NCI-H524 treated with DMSO at 0.1 percent for 48 hours (cell line): ENCODE measurements at regions not wholly inside any gene's neighbourhood (a gene's known extent, or its start where the extent isn't known, plus 50 kb on each side); places are given as distances from the start of the nearest gene placed in this dataset.
"Not testable (repeated sequence)": the region's sequence is repeated elsewhere in the genome, so short reads cannot be mapped to it uniquely, and the experiment has no call there.

ENCODE experiments used
- DNase-seq: peaks from one replicate; lab custom pipeline; 2025; lab: John Stamatoyannopoulos, UW

DNA sequence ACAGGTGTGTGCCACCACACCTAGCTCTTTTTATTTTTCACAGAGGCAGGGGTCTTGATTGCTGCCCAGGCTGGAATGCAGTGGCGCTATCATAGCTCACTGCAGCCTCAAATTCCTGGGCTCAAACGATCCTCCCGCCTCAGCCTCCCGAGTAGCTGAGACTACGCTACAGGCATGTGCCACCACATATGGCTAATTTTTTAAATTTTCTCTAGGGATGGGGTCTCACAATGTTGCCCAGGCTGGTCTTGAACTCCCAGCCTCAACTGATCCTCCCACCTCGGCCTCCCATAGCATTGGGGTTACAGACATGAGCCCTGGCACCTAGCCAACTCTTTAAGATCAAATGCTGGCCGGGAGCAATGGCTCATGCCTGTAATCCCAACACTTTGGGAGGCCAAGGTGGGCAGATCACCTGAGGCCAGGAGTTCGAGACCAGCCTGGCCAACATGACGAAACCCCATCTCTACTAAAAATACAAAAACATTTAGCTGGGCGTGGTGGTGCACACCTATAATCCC lies 50.6 kb upstream of the MYL10 start:
- DNase-seq, result not testable (repeated sequence)

DNA sequence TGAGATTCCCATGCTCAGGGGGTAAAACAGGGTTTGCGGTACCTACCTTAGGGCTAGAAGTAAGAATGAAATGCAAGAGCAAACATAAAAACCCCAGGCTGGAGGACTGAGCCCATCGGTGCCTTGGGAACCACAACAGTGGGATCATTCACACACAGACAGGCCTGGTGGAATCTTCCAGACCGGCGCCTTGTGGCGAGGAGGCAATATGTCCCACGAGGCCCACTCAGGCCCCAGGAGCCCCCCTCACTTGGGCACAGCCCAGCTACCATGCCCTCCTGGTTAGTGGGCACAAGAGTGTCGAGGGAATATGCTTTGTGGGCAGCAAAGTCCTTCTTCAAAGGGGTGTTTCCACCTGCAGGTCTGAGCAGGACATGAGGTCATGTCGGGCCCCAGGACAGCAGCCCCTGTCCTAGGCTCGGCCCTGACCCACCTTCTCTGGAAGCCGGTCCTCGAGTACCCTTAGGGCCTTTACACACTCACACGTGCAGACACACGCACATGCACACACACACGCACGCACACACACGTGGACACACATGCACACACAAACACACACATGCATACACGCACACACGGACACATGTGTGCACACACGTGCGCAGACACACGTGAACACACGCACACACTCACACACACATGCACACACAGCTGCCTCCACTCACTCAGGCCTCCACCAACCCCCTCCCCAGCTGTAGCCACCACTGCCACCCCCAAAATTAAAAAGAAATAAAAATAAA lies 51.5 kb upstream of the MYL10 start:
- DNase-seq, result no peak

DNA sequence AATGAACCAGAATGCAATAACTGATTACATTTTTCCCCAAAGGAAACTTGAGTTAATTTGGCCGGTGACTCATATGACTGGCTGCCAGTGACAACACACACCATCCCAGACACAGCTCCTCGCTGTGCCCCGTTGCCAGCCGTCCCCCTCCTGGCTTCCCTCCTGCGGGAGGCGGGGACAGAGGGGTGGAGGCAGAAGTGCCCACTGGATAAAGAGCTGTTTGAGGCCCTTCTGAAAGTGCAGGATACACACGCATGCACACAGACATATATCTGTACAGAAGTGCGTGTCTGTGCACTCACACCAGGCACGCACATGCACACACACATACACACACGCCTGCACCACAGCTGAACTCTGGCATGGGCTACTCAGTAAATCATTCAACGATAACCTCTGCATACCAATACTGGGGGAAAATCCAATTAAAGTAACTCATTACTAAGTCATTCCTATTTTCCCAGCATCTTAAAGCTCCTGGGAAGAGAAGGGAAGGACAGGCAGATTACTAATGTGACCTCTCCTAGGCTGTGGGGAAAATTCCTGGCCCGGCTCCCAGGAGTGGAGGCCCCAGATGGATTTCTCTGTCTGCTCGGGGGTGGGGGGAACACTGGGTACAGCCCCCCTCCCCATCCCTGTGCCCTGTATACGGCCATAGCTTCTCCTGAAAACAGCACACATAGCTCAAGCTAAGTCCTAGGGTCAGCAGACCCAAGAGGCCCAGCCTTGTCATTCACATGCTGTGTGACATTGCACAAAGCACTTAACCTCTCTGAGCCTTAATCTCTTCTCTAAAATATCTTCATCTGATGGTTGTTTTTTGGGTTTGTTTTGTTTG lies 52.3 kb upstream of the MYL10 start:
- DNase-seq, result no peak

DNA sequence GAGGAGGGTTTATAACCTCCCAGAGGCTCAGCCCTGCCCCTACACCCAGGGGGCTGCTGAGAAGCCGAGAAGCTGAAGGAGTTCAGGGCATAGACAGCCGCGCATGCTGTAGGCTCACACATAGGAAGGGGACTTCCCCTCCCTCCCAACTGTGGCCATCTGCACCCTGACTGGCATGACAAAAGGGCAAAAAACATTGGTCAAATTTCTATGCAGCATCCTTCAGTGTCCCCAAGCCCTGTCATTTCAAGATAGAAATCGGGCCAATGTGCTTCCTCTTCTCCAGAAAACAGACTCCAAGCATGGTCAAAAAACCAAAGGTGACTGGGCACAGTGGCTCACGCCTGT lies 55.9 kb upstream of the MYL10 start:
- no peak for DNase-seq

DNA sequence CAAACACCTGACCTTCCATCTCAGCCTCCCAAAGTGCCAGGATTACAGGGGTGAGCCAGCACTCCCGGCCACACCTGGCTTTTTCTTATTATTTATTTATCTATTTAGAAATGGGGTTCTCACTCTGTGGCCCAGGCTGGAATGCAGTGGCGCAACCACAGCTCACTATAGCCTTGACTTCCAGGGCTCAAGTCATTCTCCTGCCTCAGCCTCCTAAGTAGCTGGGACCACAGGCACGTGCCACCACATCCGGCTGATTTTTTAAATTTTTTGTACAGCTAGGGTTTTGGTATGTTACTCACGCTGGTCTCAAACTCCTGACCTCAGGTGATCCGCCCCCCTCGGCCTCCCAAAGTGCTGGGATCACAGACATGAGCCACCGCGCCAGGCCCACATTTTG lies 56.9 kb upstream of the MYL10 start:
- no peak for DNase-seq

DNA sequence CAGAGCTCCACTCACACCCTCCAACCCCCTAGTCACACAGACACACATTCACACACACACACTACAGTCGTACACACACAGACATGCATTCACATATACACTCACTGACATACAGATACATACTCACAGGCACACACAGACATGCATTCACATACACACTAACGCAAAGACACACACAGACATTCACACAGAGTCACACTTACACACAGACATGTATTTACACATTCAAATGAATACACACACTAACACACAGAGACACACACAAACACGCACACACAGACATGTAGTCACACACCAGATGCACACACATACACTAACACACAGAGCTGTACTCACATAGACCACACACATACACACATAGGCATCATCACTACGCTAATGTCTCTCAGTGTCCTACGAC lies 58.0 kb upstream of the MYL10 start:
- DNase-seq, result no peak

DNA sequence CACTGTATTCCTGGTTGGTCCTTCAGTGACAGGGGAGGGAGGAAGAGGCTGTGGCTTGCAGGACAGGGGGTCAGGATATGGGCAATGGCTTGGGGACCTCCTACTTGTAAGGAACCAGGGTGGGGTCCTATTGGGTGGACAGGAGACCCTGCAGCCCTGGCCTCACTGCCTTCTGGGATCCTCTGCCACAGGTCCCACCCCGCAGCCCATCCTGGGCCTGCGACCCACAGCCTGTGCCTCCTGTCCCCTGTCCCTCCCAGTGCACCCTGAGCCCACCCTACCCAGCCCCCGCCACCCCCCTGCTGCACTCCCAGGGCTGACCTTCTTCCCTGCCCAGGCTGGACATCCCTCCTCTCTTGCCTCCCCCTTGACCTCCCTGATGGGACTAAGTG lies 58.7 kb upstream of the MYL10 start:
- no peak for DNase-seq

DNA sequence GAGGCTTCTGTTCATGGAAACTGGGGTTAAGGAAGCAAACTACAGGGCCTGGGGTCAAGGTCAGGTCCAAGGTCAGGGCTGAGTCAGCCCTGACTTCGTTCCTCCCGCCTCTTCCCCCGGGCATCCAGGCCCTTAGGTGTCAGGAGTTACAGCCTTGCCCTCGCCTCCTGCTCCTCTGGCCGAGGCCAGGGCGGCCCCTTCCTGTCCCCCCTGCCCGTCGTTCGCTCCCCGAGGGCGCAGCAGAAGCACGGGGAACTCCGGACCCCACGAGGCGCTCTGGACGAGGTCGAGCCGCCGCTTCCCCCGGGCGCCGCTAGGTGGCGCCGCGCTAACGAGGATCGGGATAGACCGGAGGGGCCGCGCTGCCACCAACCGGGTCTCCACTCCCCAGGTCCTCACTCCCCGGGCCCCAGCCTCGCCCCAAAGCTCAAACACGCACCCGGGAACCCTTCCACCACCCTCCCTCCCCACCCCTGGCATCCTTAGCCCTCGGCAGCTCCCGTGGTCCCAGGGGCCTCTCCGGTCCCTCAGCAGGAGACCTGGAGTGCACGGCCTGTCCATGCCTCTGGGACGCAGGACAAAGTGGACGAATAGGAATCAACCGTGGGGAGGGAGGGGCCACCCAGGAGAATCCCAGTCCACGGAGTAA lies 59.2 kb upstream of the MYL10 start:
- DNase-seq, result no peak

DNA sequence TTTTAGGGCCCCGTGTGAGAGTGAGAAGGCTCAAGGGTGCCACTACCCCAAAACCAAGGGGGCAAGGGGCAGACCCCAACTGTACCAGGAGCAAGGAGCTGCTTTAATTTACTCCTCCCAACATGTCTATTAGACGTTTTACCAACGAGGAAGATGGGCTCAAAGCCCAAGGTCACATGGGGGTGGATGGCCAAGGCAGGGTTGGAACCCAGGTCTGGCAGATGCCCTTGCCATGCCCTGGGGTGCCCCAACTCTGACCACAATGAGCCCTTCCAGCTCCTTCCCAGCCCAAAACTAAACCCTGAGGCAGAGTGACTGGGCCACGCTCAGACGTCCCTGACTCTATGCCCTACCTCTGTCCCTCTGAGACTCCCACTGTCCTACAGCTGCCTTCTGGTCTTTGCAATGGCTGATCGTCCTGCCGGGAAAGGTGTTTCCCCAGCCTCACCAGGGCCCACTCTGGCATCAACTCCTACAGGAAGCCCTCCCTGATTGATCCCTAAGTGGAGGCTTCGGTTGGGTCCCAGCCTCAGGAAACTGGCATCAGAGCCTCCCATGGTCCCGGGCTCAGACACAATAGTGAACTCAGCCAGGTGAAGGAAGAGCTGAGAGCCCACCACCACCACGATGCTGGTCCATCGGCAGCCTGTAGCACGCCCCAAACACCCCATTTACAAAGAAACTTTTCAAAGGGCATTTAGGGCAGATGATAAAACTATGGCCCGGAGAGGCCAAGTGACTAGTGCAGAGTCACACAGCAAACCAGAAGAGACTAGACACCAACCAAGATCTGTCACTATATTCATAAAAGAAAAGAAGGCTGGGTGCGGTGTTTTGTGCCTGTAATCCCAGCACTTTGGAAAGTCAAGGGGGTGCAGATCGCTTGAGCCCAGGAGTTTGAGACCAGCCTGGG lies 60.2 kb upstream of the MYL10 start:
- no peak for DNase-seq

DNA sequence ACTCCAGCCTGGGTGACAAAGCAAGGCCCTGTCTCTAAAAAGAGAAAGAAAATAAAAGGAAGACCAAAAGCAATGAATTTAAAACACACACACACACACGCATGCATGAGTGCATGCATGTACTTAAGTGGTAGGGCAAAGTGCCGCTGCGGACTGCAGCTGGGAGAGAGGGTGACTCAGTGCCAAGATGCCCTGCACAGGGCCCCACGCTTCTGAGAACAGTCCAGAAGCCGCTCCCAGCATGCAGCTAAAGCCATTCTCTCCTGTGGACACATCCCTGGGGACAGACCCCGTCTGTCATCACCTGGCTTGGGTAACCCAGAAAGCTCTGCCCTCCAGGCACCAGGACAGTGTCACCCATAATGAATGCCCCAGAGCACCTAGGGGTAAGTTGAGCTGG lies 61.0 kb upstream of the MYL10 start:
- no peak for DNase-seq

DNA sequence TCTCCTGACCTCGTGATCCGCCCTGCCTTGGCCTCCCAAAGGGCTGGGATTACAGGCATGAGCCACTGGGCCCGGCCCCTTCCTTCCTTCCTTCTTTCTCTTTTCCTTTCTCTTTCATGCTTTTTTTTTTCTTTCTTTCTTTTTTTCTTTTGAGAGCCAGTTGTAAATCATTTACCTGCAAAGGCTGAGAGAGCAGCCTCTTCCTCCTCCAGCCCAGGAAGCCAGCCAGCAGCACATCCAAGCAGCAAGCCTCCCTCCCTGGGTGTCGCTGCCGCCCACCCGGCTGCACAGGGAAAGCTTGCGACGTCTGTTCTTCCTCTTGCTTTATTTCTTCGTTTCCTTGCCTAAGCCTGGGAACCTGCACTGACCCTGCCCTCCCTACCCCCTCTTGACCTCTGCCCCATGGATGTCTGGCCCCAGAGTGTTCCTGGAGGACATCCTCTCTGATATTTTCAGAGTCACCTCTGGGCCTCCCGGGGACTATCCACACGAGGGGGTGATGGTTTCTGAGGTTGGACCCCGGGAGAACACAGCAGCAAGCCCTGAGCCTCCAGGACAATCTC lies 62.8 kb upstream of the MYL10 start:
- no peak for DNase-seq

DNA sequence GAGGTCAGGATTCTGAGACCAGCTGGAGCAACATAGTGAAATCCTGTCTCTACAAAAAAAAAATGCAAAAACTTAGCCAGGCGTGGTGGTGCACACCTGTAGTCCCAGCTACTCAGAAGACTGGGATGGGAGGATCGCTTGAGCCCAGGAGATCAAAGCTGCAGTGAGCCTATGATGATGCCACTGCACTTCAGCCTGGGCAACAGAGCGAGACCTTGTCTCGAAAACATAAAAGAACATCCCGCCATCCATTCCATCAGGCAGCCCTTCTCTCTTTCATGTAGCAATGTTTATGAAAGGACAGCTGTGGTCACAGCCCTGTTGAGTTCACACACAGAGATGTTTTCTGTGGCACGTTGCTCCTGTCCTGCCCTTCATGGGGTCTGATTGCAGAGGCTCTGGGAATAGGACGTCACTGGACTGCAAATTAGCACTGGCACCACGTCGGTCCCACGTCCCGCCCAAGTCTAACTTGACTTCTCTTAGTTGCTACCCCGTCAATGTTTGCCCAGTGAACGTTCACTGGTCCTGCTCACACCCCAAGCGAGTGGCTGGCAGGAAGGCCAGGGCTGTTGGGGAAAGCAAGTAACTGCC lies 64.5 kb upstream of the MYL10 start:
- no peak for DNase-seq

DNA sequence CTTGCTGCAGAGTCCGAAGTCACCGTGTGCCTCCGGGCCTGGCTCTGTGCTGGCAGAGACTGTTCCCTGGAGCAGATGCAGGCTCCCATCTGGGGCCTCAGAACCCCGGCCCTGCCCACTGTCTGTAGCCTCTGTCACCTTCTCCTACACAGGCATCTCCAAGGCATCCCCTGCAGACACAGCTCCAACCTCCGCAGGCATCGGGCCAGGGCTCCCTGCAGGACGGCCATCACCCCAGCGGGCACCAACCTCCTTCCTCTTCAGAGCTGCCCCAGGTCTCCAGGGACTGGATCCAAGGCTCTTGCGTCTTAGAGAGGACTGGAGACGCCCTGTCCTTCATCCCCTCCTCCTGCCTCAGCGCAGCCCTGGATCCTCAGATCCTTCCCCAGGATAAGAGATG lies 69.9 kb upstream of the MYL10 start:
- no peak for DNase-seq

DNA sequence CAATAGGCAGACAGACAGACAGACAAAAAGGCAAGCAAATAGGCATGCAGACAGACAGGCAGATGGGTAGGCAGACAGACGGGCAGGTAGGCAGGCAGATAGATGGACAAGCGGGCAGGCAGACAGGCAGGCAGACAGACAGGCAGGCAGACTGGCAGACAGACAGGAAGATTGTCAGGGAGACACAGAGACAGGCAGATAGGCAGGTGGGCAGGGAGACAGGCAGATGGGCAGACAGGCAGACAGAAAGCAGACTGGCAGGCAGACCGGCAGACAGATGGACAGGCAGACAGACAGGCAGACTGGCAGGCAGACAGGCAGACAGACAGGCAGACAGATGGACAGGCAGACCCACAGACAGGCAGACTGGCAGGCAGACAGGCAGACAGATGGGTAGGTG lies 70.3 kb upstream of the MYL10 start:
- no peak for DNase-seq

DNA sequence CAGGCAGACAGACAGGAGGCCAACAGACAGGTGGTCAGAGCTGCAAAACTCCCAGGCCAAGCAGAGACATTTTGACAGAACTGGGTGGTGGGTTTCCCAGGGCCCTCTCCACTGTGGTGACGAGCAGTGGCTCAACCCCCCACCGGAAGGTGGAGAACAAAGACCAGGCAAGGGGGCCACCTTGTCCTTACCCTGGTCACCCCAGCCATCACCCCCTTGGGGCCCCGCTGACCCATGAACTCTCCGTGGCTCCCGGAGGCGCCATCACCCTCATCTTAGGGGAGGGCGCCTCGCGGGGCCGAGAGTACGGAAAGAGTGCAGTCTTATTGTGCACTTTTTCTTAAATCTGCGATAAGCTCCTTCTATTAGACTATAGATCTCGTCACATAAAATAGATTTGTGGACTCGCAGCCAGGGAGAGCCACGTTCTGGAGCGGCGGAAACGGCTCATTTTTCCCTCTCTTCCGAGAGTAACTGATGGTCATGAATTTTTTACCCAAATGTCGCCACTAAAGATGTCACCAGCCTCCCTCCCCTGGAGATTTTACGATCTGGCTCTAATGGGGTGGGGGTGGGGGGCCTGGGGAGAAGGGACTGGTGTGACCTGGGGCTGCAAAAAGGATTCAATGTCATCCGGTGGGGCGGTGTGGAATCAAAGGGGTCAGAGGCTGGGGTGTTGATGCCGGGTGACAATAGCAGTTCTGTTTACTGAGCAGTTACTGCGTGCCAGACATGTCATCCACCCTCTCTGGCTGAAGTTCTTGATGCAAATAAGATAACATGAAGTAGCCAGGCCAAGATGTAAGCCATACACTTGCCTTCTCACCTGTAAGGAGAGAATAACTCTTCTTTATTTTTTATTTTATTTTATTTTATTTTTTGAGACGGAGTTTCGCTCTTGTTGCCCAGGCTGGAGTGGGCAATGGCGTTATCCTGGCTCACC lies 71.1 kb upstream of the MYL10 start:
- DNase-seq, result no peak

DNA sequence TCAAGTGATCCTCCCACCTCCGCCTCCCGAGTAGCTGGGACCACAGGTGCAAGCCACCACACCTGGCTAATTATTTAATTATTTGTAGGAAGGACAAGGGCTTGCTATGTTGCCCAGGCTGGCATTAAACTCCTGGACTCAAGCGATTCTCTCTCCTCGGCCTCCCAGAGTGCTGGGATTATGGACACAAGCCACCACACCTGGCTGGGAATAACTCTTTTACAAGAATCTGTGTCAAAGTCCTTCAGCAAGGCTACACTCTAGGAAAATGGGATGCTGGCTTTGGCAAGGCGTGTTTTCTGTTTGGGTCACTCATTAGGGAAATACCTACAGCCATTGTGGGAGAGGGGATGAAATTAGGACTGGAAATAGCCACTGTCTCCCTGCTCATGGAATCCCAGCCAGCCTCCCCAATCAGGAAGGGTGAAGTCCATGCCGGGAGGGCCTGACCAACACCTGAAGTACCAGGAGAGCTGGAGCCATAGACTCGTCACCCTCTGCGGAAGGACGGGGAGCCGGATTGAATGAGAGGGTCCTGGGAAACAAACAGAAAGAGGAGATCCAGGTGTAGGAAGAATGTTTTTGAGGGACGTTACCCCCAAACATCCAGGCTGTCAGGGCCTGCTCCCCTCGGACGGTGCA lies 72.2 kb upstream of the MYL10 start:
- no peak for DNase-seq

DNA sequence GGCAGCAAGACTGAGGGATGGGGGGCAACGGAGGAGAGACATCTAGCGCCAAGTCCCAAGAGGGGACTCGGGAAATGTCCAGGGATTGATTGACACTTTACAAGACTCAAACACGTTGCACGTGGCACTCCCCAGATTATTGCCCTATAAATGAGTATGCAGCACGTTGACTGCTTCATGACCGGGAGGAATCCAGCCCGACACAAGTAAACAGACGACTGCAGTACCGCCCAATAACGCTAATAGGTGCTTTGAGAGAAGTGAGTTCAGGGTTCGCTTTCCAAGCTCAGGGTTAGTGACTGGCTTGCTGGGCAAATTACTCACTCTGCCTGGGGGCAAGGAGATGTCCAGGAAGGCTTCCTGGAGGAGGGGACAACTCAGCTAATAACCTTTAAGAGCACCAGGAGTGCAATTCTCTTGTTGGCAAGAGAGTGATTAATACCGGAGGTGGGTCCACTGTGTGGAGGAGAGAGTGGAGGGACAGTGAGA lies 73.3 kb upstream of the MYL10 start:
- DNase-seq, result no peak

DNA sequence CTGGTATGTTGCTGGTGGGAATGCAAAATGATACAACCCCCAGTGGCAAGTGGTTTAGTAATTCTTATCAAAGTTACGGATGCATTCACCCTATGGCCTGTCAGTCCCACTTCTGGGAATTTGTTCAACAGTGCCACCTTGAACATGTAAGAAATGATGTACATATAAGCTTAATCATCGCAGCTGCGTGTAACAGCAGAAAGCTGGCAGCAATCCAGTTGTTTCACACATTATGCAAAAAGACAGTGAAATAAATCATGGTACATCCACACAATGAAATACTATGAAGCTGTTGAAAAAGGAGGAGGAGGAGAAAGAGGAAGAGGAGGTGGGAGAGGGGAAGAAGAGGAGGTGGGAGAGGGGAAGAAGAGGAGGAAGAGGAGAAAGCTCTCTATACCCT lies 76.2 kb upstream of the MYL10 start:
- no peak for DNase-seq

DNA sequence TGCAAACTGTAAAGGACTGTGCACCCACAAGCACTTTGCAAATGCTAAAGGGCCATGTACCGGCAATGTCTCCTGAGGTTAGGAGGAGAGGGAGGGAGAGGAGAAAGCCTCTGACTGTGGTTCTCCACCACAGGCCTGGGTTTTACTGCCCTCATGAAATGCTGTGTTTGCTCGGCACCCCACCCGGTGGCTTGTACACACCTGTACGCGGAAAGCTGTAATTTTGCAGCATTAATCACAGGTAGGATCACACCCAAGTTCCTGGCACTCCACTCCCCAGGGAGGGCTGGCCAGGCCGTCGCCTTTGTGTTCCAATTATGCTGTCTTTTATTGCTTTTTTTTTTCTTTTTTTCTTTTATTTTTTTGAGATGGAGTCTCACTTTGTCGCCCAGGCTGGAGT lies 78.5 kb upstream of the MYL10 start:
- DNase-seq, result no peak
